ENCODE measurements at regions not wholly inside any gene's neighbourhood (a gene's known extent, or its start where the extent isn't known, plus 50 kb on each side); places are given as distances from the start of the nearest gene placed in this dataset.

DNA sequence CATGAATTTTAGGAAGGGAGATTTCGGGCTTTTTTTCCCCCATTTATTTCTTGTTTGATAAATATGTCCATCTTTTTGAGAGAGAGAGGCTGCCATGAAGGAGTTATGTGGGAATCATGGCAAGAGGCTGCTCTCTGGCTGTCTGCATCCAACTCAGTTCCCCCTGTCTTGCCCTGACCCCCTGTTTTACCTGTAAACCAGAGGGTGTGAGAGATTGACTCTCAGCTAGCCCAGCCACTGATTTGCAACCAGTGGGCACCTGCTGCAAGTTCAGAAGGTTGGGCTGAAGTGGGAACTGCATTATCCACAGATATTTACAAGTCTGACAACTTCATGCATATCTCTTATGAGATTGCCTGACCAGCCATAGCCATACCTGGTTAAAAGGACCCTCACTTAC, 625.4 kb upstream of the FANCL start:
- DNase-seq = no peak

DNA sequence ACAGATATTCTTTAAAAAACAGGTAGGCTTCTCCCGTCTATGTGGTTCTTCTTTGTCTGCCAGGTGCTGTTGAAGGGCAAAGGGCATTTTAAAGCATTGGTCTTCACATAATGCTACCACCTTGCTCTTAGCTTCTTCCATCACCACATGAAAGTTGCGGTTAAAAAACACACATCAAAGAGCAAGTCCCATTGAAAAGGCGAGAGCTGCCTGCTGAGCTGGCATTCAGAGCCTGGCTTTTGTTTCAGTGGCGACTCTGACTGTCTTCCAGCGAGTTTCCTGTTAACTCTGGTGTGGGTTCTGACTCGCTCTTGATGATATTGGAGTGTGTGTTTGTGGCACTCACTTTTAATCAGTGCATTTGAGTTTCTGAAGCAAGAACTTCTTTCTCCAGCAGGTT, 624.9 kb upstream of the FANCL start:
- DNase-seq = no peak

DNA sequence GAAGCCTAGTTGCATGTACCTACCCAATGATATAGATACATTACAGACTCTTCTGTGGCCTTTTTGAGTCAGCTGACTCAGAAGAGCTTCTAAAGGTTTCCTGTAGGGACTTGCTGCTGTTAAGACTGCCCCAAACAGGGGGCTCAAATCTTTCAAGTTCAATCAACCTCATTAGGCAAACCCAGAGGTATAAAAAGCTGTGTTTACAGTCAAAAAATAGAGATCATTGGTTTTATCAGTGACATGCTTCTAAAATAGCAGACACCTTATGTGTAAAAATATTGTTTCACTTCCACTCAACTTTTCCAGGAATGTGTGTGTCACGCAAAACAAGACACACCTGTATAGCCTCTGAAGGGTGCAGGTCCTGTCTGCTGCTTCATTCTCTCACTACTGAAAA, 624.3 kb upstream of the FANCL start:
- DNase-seq = no peak

GRCh38 chr2:58862244-58862643, 621.1 kb upstream of the FANCL start:
- no peak for DNase-seq

DNA sequence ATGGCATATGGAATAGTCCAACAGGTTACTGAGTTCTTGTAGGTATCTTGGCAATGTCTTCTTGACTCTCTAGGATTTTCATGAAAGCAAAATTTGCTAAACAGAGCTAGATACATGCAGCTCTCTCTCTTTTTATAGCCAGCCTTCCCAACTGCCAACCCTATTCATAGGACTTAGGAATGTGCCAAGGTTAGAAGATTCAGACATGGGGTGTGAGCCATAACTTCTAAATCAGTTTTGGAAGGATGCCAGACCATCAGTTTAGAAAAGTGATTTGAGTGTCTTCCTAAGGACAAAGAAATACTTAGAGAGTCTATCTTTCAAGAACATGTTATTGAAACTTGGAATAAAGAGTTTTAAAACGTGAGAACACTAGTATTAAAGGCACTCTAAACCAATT, 619.5 kb upstream of the FANCL start:
- no peak for DNase-seq

- DNase-seq = no peak
These were observed 615.0 kb upstream of the FANCL start for GRCh38 chr2:58856100-58856499.

DNA sequence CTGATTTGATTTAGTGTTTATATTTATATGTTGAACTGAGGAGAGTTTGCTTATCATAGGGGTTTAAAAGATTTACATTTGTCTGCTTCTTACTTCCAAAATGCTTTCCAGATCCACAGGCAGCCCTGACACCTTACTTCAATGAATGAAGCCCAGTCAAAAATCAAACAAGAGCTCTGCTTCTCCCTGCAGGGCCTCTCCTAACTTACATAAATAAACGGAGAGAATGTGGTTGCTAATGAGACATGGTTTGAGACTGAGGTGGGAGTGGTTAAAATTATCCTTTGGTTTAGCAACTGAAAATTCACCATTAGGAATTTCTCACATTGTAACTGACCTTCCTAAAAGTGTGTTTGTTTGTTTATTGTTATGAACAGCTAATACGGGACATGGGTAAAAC, 612.3 kb upstream of the FANCL start:
- no peak for DNase-seq

- DNase-seq = no peak
These were observed 611.8 kb upstream of the FANCL start for GRCh38 chr2:58852905-58853304.

DNA sequence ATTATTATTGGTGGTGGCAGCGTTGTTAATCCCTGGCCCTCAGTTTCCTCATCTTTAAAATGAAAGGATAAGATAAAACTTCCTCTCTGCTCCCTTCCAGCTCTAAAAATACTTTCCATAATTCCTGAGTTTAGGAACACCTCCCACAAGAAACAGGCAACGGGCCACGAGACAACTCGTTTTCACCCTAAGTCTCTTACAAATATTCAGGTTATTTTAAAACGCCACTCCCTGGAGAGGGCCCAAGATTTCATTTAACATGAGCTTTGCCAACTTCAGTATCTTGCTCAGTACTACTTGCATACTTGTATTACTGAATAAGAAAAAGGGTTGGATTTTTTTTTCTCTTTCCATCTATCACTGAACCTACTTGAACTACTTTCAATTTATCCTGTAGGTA, 611.1 kb upstream of the FANCL start:
- DNase-seq = no peak

GRCh38 chr2:58851598-58851997, 610.5 kb upstream of the FANCL start:
- no peak for DNase-seq

GRCh38 chr2:58845011-58845410, 603.9 kb upstream of the FANCL start:
- no peak for DNase-seq

GRCh38 chr2:58842501-58843155, 601.5 kb upstream of the FANCL start:
- no peak for DNase-seq

GRCh38 chr2:58834404-58834803, 593.3 kb upstream of the FANCL start:
- no peak for DNase-seq

DNA sequence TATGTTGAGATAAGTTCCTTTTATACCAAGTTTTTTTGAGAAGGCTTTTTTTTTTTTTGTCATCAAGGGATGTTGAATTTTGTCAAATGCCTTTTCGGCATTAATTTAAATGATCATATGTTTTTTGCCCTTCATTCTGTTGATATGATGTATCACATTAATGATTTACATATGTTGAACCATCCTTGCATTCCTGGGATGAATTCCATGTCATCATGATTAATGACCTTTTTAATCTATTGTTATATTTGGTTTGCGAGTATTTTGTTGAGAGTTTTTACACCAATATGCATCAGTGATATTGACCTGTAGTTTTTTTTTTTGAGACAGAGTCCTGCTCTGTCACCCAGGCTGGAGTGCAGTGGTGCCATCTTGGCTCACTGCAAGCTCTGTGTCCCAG, 585.7 kb upstream of the FANCL start:
- DNase-seq = no peak

DNA sequence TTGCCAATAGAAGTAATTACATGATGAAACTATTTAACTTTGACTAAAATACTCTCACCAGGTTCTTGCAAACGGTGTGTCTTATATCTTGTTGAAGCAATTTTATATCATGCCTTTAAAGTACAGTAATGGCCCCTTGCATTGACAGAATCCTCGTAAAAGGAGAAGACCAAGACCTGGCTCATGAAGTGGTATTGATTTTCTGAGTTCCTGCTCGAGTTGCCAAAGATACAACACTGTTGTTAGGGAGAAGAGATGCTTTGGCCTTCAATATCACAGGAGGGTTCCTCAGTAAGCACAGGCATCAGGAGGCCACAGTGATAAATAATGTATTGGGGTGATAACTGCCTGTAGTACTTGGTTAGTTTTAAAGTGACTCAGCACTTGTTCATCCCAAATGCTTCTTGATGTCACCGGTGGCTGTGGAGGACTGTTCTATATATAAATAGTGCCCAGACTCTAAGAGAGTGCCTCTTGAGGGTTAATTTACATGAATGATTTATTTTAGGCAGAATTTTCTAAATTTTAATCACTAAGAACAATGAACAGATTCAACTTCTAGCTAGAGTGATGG, 571.7 kb upstream of the FANCL start:
- DNase-seq = no peak

DNA sequence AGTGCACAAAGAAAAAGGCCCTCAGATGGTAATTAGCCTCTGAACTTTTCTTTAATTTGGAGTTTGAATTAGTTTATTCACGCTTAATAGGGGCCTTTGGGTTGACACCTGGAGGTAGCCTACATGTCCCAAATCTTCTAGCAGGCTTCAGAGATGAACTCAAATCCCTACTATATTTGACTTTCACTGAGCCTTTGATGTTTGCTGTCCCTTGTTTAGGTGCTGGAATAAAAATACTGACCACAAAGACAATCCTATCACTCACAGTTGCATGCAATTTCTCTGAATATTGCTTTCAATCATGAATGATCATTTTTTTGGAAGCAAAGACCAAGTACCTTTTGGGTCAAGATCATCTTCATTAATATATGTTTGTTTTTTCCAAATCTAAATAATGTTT, 564.0 kb upstream of the FANCL start:
- no peak for DNase-seq

- DNase-seq = no peak
These were observed 562.1 kb upstream of the FANCL start for GRCh38 chr2:58803192-58803591.

- no peak for DNase-seq
These were observed 559.8 kb upstream of the FANCL start for GRCh38 chr2:58800881-58801280.

DNA sequence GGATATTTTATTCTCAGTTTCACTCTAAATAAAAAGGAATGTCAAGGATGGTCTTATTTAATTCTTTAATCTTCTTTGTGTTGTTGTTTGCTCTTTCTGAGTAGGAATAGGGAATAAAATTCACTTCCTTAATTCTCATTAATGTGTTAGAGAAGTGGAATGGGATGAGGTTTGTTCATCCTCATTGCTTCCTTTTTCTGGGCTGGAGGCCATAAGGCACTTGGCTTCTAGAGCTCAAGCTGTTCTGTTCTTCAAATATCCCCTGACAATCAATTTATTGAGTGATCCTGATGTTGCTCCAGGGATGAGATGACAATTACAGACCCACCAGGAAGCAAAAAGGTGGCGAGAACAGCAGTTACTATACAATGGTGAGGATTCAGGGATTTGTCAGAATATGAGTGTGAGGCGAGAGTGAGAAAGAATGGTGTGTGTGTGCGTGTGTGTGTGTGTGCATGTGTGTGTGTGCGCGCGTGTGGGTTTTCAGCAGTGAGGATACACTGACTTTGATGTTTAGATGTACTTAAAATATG, 557.6 kb upstream of the FANCL start:
- no peak for DNase-seq

- no peak for DNase-seq
These were observed 555.2 kb upstream of the FANCL start for GRCh38 chr2:58796239-58796910.

DNA sequence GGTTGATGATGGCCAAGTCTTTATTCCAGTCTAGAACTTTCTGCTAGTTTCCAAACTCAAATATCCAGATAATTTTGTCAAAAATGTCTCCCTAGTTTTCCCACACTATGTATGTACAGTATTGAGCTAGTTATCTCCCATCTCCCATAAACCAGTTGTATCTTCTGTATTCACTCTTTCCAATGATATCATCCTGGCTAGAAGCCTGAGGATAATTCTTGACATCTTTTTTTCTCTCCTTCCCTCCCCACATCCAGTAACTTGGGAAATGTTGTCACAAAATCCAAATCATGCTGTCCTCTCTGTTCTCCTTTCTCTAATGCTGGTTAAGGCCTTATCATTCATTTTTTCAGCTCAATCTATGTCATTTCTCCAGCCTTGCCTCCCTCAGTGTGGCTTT, 553.8 kb upstream of the FANCL start:
- DNase-seq = no peak

DNA sequence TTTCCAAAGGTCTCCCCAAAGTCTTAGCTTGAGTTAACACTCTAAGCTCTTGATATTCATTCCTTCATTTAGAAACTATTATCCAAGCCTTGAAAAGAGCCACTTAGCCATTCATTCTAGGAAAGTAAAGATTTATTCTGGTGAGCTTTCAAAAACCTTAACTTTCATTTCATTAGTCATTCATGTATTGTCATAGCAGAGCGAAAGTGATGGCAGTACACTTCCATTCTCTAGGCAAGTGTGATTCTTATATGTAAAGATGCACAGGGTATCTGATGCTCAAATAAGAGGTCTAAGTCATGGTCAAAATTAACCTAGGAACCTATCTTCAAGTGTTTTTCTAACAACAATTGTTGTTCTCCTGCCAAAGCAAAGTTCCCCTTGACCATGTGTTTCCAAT, 553.0 kb upstream of the FANCL start:
- DNase-seq = no peak

DNA sequence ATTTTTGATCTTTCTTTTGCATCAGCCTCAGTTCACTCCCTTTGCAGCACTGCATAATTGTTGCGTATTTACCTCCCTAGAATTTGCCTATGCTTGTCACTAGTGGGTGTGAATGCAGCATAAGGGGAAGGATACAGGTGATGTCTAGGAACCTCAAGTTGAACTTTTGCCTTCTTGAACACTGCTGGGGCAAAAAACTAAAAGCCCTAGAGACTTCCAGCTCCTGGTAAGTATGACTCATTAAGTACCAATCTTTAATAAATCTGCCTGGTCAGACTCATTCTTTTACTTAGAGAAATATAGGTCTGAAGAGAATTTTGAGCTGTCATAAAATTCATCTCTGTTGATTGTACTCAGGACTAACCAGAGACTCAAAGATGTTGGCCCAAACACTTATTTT, 547.3 kb upstream of the FANCL start:
- no peak for DNase-seq

DNA sequence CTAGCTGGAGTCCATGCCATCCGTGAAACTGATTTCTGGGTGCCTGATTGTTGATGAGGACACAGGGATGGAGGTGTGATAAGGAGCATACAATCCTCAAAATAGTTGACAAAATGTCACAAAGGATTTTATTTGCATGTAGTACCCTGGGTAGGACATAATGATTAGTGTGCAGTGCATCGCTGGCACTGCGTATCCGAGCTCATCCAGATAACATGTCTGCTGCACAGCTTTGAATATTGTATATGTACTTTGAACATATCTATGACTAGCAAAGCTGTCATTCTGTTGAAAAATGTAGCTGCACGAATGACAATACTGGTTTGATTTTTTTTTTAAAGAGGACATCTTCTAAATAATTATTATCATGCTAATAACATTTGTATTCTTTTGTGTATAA, 529.7 kb upstream of the FANCL start:
- no peak for DNase-seq

DNA sequence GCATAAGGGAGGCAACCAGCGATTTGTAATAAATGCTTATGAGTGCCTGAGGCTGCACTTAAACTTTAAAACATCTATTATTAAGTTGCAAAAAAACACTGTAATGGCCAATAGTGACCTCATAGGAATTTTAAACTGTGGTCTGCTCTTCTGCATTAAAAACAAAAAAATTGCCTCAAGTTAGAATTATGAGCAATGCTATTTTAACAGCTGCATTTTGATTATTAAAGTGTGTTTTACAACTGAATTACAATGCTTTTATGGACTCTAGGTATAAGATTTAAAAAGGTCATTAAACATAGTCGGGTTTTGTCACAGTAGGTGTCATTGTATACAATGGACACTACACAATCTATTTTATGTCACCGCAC, 528.7 kb upstream of the FANCL start:
- DNase-seq = no peak
